GM23338 (cell line): ENCODE measurements at regions not wholly inside any gene's neighbourhood (a gene's known extent, or its start where the extent isn't known, plus 50 kb on each side); places are given as distances from the start of the nearest gene placed in this dataset.

Experiments
- ATAC-seq: fragments of 200-7000 bp; cut with Tn5 transposase; 3 replicates; pipeline ENCODE4 v1.9.1; 2020
- DNase-seq: peaks from one replicate; pipeline ENCODE4 v3.0.0-alpha.2; 2015; ENCODE audit warnings: low spot score
- H2AFZ ChIP-seq: fragments of 200-600 bp; sonication (generic); 2 replicates; pipeline ENCODE4 v1.8.0; 2016; ENCODE audit warnings: antibody characterized with exemption, mild to moderate bottlenecking, moderate library complexity
- H3F3A ChIP-seq: fragments of 200-600 bp; sonication (generic); replicated peaks from 2 replicates; pipeline ENCODE4 v1.8.0; 2017; ENCODE audit warnings: antibody characterized with exemption, mixed run types, low read depth
- H3K27ac ChIP-seq: fragments of 200-600 bp; sonication (generic); 2 replicates; pipeline ENCODE4 v1.6.1; 2016; ENCODE audit warnings: low read depth
- H3K27me3 ChIP-seq: fragments of 200-600 bp; sonication (generic); 2 replicates; pipeline ENCODE4 v1.8.0; 2016; ENCODE audit warnings: mild to moderate bottlenecking, mixed run types, moderate library complexity; ENCODE audit not compliant: insufficient read depth
- H3K36me3 ChIP-seq: fragments of 200-600 bp; sonication (generic); 2 replicates; pipeline ENCODE4 v1.8.0; 2016; ENCODE audit warnings: mild to moderate bottlenecking; ENCODE audit not compliant: insufficient read depth
- H3K4me1 ChIP-seq: fragments of 200-600 bp; sonication (generic); 2 replicates; pipeline ENCODE4 v1.8.0; 2016; ENCODE audit warnings: mild to moderate bottlenecking, moderate library complexity; ENCODE audit not compliant: insufficient read depth
- H3K4me2 ChIP-seq: fragments of 200-600 bp; sonication (generic); 2 replicates; pipeline ENCODE4 v1.7.1; 2017; ENCODE audit warnings: mixed run types
- H3K4me3 ChIP-seq: fragments of 200-600 bp; sonication (generic); 2 replicates; pipeline ENCODE4 v1.6.1; 2016; ENCODE audit warnings: mixed run types
- H3K79me2 ChIP-seq: fragments of 200-600 bp; sonication (generic); replicated peaks from 2 replicates; pipeline ENCODE4 v1.8.0; 2017; ENCODE audit warnings: mild to moderate bottlenecking; ENCODE audit not compliant: insufficient read depth
- H3K9me2 ChIP-seq: fragments of 200-600 bp; sonication (generic); 2 replicates; pipeline ENCODE4 v1.8.0; 2017; ENCODE audit not compliant: insufficient read depth
- H4K20me1 ChIP-seq: fragments of 200-600 bp; sonication (generic); replicated peaks from 2 replicates; pipeline ENCODE4 v1.8.0; 2017; ENCODE audit warnings: mild to moderate bottlenecking; ENCODE audit not compliant: insufficient read depth
- H3K27ac Mint-ChIP-seq: 2 replicates; pipeline ENCODE4 v1.8.0; 2020; ENCODE audit warnings: inconsistent platforms, mild to moderate bottlenecking, moderate library complexity, mixed read lengths
- H3K27me3 Mint-ChIP-seq: 3 replicates; pipeline ENCODE4 v1.8.0; 2022; ENCODE audit warnings: low read depth, mild to moderate bottlenecking, moderate library complexity, mixed read lengths, inconsistent platforms; ENCODE audit not compliant: insufficient read depth, poor library complexity
- H3K36me3 Mint-ChIP-seq: 3 replicates; pipeline ENCODE4 v1.8.0; 2021; ENCODE audit warnings: low read depth, mild to moderate bottlenecking, inconsistent platforms, moderate library complexity, mixed read lengths
- H3K4me1 Mint-ChIP-seq: 3 replicates; pipeline ENCODE4 v1.8.0; 2020; ENCODE audit warnings: mild to moderate bottlenecking, inconsistent platforms, mixed read lengths
- H3K4me3 Mint-ChIP-seq: 3 replicates; pipeline ENCODE4 v1.8.0; 2021; ENCODE audit warnings: moderate library complexity, mild to moderate bottlenecking, inconsistent platforms, mixed read lengths
- H3K9me3 Mint-ChIP-seq: 3 replicates; pipeline ENCODE4 v1.8.0; 2020; ENCODE audit warnings: moderate library complexity, mild to moderate bottlenecking, inconsistent platforms, mixed read lengths
- CREB1 ChIP-seq: fragments of 250-450 bp; sonication (Bioruptor Pico); IDR thresholded peaks from 2 replicates; pipeline ENCODE4 v1.5.0; 2020; ENCODE audit warnings: low read depth, mild to moderate bottlenecking, moderate library complexity
- CTCF ChIP-seq, 2 experiments: fragments of 200-600 bp in 1 of 2; sonication (generic) in 1 of 2; conservative IDR thresholded peaks; 2 replicates each; pipeline versions ENCODE4 v1.5.1 to v1.6.1; 2016 to 2017; ENCODE audit warnings: antibody characterized with exemption in 2 of 2, low read depth in 2 of 2, mild to moderate bottlenecking in 2 of 2, moderate library complexity in 1 of 2
- ETS1 ChIP-seq: IDR thresholded peaks from 2 replicates; pipeline ENCODE4 v1.6.1; 2016; ENCODE audit warnings: antibody characterized with exemption
- EZH2 ChIP-seq: fragments of 200-600 bp; sonication (generic); IDR thresholded peaks from one replicate; pipeline ENCODE4 v1.8.0; 2017; ENCODE audit warnings: antibody characterized with exemption, mild to moderate bottlenecking, low read depth; ENCODE audit not compliant: unreplicated experiment
- EZH2phosphoT487 ChIP-seq: fragments of 200-600 bp; sonication (generic); IDR thresholded peaks from one replicate; pipeline ENCODE4 v1.8.1; 2018; ENCODE audit warnings: antibody characterized with exemption; ENCODE audit not compliant: unreplicated experiment
- JUNB ChIP-seq: IDR thresholded peaks from one replicate; pipeline ENCODE4 v1.6.1; 2016; ENCODE audit warnings: antibody characterized with exemption; ENCODE audit not compliant: unreplicated experiment
- NANOG ChIP-seq: IDR thresholded peaks from 2 replicates; pipeline ENCODE4 v1.6.1; 2016; ENCODE audit warnings: antibody characterized with exemption, borderline replicate concordance
- POLR2AphosphoS5 ChIP-seq: IDR thresholded peaks from 2 replicates; pipeline ENCODE4 v1.6.1; 2016; ENCODE audit warnings: antibody characterized with exemption, low read depth
- REST ChIP-seq: IDR thresholded peaks from one replicate; pipeline ENCODE4 v1.6.1; 2018; ENCODE audit warnings: antibody characterized with exemption; ENCODE audit not compliant: unreplicated experiment
- STAT1 ChIP-seq: IDR thresholded peaks from one replicate; pipeline ENCODE4 v1.6.1; 2016; ENCODE audit warnings: antibody characterized with exemption; ENCODE audit not compliant: unreplicated experiment
- ZNF114 ChIP-seq: fragments of 250-450 bp; sonication (Bioruptor Pico); IDR thresholded peaks from 2 replicates; pipeline ENCODE4 v1.5.0; 2020; ENCODE audit warnings: mild to moderate bottlenecking, moderate library complexity
- ZNF331 ChIP-seq: fragments of 250-450 bp; sonication (Bioruptor Pico); IDR thresholded peaks from 2 replicates; pipeline ENCODE4 v1.5.0; 2020; ENCODE audit warnings: low read depth, mild to moderate bottlenecking, moderate library complexity
- ZNF462 ChIP-seq: fragments of 250-450 bp; sonication (Bioruptor Pico); IDR thresholded peaks from 2 replicates; pipeline ENCODE4 v1.5.0; 2020; ENCODE audit warnings: mild to moderate bottlenecking, moderate library complexity

- TF ChIP-seq EZH2phosphoT487, result no peak
These were observed 73.8 kb downstream of the TTC6 start (continued) for GRCh38 chr14:37669242-37669641.

GRCh38 chr14:37673439-37673838 is 78.0 kb downstream of the TTC6 start:
- DNase-seq (no peak), ATAC-seq (peak; percentile 48)
- peak overlapping the region; percentile 87 for H2AFZ ChIP-seq

More at GRCh38 chr14:37673439-37673838, 78.0 kb downstream of the TTC6 start:
- Histone ChIP-seq H3K27me3 (no peaks in the 10 kb centered on the region), H4K20me1 (no peaks in the 10 kb centered on the region), H3K79me2 (no peaks in the 10 kb centered on the region), H3K4me1 (no peaks in the 10 kb centered on the region), H3K4me3 (no peak overlapping the region), H3K4me2 (no peak overlapping the region), H3F3A (no peaks in the 10 kb centered on the region), H3K9me2 (0 out of 2 replicates have a peak, but pooled peaks cover 1% of the 10 kb centered on the region), H3K36me3 (no peaks in the 10 kb centered on the region), H3K27ac (no peak overlapping the region)
- no peaks in the 10 kb centered on the region for H3K4me1 Mint-ChIP-seq
- H3K9me3 Mint-ChIP-seq, result no peaks in the 10 kb centered on the region
- TF ChIP-seq CTCF (conservative IDR thresholded peaks at IDR 0.05; ENCODE audit: low read depth in 2 of 2) (no peak), ZNF331 (no peak), CREB1 (CRISPR knock-in tag) (no peak), POLR2AphosphoS5 (no peak), JUNB (no peak), REST (no peak), EZH2phosphoT487 (no peak), ETS1 (no peak), EZH2 (no peak), ZNF462 (CRISPR knock-in tag) (no peak), ZNF114 (no peak), STAT1 (no peak), NANOG (no peak)
- no peak overlapping the region for H3K4me3 Mint-ChIP-seq
- no peak overlapping the region for H3K27ac Mint-ChIP-seq
- no peaks in the 10 kb centered on the region for H3K36me3 Mint-ChIP-seq
- no peaks in the 10 kb centered on the region for H3K27me3 Mint-ChIP-seq
